HG02798 (cell line): ENCODE measurements at regions not wholly inside any gene's neighbourhood (a gene's known extent, or its start where the extent isn't known, plus 50 kb on each side); places are given as distances from the start of the nearest gene placed in this dataset.
A peak's percentile ranks its signal among the peaks of the same experiment; 100 is the strongest.
"Not testable (repeated sequence)": the region's sequence is repeated elsewhere in the genome, so short reads cannot be mapped to it uniquely, and the experiment has no call there.

Experiments
- ATAC-seq: cut with Tn5 transposase; IDR thresholded peaks from one replicate; pipeline ENCODE4 v1.9.1; 2021; ENCODE audit warnings: mild to moderate bottlenecking; ENCODE audit not compliant: unreplicated experiment, poor library complexity

- ATAC-seq, result no peak
Measured at GRCh38 chr1:172717722-172718465, 59.0 kb downstream of the FASLG start.

- ATAC-seq, result no peak
Measured at GRCh38 chr1:172719066-172719627, 60.2 kb downstream of the FASLG start.

- peak; percentile 72 for ATAC-seq
Measured at GRCh38 chr1:172719694-172720138, 60.8 kb downstream of the FASLG start.

GRCh38 chr1:172720339-172720738 is 61.4 kb downstream of the FASLG start:
- ATAC-seq, result no peak

DNA sequence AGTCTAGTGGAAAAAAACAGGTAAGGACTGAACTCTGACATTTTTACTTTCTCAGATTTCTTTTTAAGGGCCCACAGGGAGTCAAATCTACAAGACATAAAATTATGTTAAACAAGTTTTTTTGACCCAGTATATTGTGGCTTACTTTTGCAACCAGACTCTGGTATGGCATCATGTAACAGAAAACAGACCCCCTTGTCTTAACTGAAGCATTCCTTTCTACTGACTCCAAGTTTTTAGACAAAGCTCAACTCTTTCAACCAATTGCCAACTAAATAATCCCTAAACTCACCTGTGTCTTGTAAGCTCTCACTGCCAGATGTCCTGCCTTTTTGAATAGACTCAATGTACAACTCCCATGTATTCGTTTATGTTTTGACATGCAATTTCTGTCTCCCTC is 64.3 kb downstream of the FASLG start:
- no peak for ATAC-seq

DNA sequence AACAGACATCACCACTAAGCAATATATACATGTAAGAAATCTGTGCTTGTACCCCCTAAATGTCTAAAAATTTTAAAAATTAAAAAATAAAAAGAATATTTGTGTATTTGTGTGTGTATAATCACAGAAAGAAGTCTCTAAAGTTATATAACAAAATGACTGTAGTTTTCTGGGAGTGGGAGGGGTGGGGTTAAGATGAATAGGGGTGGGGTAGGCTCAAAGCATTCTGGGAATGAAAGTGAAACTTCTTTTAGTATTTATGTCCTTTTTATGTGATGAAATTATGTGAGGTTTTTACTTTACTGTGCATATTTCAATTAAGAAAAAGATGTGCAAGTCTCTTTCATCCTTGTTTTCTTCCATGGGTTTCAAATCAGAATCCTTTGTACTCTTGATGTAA is 65.3 kb downstream of the FASLG start:
- no peak for ATAC-seq

- peak; percentile 61 for ATAC-seq
Measured at GRCh38 chr1:172724765-172725613, 66.1 kb downstream of the FASLG start.

DNA sequence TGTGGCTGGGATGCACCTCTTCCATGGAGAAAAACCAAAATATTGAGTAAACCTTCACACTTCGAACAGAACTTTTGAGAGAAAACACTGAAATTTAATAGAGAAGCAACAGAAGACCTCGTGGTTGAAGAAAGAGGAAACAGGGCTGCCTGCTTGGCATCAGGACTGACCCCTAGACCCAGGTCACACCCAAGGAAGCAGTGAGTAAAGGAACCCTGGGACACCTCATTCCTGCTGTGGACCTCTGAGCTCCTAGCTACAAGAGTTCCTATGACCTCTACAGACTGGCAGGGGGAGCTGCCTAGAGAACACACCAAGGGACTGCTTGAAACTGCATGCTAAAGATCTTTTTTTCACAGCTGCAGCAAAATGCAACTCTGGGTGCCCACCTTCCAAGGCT is 67.8 kb downstream of the FASLG start:
- no peak for ATAC-seq

DNA sequence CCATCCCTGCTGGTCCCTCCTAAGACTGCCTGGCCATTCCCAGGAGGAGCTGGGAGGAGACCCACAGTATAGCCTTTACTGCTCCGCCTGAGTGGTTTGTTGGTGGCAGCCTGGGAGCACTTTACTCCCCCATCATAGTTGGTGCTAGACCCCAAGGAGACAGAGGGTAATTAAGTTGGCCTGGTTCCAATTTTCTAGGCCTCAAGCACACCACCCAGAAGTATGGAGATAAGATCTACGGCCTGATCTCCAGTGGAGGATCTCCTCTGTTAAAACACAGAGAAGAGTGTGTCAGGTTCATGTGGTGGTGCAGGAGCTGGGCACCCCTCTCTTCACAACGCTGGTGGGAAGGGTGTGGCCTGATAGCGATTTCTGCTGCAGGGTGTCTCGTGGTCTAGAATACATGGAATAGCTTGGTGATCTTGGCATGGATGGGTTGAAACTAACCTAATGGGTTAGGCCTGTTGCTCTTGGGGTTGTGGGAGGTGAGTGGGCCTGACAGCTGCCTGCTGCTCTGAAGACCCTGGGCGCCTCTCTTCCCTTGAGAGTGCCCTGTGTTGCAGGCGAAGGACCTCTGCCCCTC is 68.5 kb downstream of the FASLG start:
- ATAC-seq, result no peak

- ATAC-seq, result peak; percentile 79
Measured at GRCh38 chr1:172727956-172728603, 69.2 kb downstream of the FASLG start.

DNA sequence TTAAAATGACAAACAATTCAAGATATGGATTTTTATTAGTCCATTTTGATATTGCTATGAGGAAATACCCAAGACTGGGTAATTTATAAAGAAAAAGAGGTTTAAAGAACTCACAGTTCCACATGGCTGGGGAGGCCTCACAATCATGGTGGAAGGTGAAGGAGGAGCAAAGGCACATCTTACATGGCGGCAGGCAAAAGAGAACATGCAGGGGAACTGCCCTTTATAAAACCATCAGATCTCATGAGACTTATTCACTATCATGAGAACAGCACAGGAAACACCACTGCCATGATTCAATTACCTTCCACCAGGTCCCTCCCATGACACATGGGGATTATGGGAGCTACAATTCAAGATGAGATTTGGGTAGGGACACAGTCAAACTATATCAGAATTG is 69.8 kb downstream of the FASLG start:
- not testable (repeated sequence) for ATAC-seq

DNA sequence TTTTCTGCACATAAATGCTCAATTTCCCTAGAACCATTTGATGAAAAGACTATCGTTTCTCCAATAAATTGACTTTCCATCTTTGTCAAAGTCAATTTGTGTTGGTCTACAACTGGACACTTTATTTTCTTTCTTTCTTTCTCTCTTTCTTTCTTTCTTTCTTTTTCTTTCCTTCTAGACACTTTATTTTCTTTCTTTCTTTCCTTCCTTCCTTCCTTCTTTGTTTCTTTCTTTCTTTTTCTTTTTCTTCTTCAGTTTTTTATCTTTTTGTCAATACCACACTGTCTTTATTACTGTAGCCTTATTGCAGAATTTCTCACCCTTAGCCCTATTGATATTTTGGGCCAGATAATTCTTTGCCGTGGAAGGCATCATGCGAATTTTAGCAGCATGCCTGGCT is 73.5 kb downstream of the FASLG start:
- no peak for ATAC-seq

DNA sequence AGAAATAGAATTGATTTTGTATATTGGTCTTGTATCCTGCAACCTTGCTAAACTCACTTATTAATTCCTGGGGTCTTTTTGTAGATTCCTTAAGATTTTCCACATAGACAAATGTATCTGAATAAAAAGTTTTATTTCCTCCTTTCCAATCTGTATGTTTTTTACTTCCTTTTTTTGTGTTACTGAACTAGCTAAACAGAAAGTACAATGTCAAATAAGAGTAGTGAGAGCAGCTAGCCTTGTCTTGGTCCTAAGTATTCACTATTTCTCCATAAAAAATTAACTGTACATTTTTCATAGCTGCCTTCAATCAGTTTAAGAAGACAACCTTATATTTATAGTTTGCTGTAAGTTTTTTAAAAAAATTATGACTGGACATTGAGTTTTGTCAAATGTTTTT is 74.9 kb downstream of the FASLG start:
- no peak for ATAC-seq

- ATAC-seq, result no peak
Measured at GRCh38 chr1:172738389-172738788, 79.5 kb downstream of the FASLG start.

GRCh38 chr1:172742599-172743500 is 83.9 kb downstream of the FASLG start:
- peak; percentile 20 for ATAC-seq

- ATAC-seq, result peak; percentile 72
Measured at GRCh38 chr1:172745014-172745413, 86.1 kb downstream of the FASLG start.

- ATAC-seq, result peak; percentile 88
Measured at GRCh38 chr1:172746091-172746949, 87.4 kb downstream of the FASLG start.

GRCh38 chr1:172748201-172748600 is 89.3 kb downstream of the FASLG start:
- no peak for ATAC-seq
